Transverse colon (tissue), 4 donors: ENCODE measurements at regions not wholly inside any gene's neighbourhood (a gene's known extent, or its start where the extent isn't known, plus 50 kb on each side); places are given as distances from the start of the nearest gene placed in this dataset.

Source experiments
- DNase-seq: peaks from one replicate; pipeline ENCODE4 v3.0.0-alpha.2; 2019
- H3K27ac ChIP-seq, 4 donors: fragments of 200-600 bp; sonication (generic); 2 replicates each; pipeline ENCODE4 v1.5.1; 2016 to 2018; ENCODE audit warnings: inconsistent platforms in 4 of 4
- H3K27me3 ChIP-seq: fragments of 200-600 bp; sonication (generic); 2 replicates; pipeline ENCODE4 v1.5.1; 2017; ENCODE audit warnings: inconsistent platforms
- H3K36me3 ChIP-seq, 4 donors: fragments of 200-600 bp; sonication (generic); 2 replicates each; pipeline ENCODE4 v1.5.1; 2017 to 2019; ENCODE audit warnings: inconsistent platforms in 4 of 4
- H3K4me1 ChIP-seq, 4 donors: fragments of 200-600 bp; sonication (generic); 2 replicates each; pipeline ENCODE4 v1.5.1; 2017 to 2020; ENCODE audit warnings: inconsistent platforms in 4 of 4
- H3K4me3 ChIP-seq, 4 donors: fragments of 200-600 bp; sonication (generic); 1 replicate in 1 of 4; 2 replicates in 3 of 4; pipeline versions ENCODE4 v1.5.1 to v1.6.1; 2017 to 2019; ENCODE audit warnings: inconsistent platforms in 4 of 4
- H3K9me3 ChIP-seq, 2 donors: fragments of 200-600 bp; sonication (generic); 2 replicates each; pipeline ENCODE4 v1.5.1; 2017 to 2019; ENCODE audit warnings: inconsistent platforms in 2 of 2
- EP300 ChIP-seq: sonication (generic); formaldehyde crosslinking; IDR thresholded peaks from one replicate; pipeline ENCODE4 v1.6.1; 2017; ENCODE audit warnings: antibody characterized with exemption, low read depth
- POLR2A ChIP-seq: fragments of 450-650 bp; IDR thresholded peaks from one replicate; pipeline ENCODE4 v1.6.1; 2016; ENCODE audit warnings: antibody characterized with exemption, mild to moderate bottlenecking, moderate library complexity
- POLR2AphosphoS5 ChIP-seq, 3 donors: sonication (generic); formaldehyde crosslinking; IDR thresholded peaks; one replicate each; pipeline ENCODE4 v1.6.1; 2016; ENCODE audit warnings: antibody characterized with exemption in 3 of 3
- whole genome bisulfite sequencing, 2 donors: methylation state at CpG; one replicate each; pipeline ENCODE4 v1.1.5; 2018; ENCODE audit warnings: low coverage in 1 of 2; 5-methylcytosine and 5-hydroxymethylcytosine counted together
- in situ Hi-C, 4 donors: fragments of 200-750 bp; cut with MboI; loops; one replicate each; pipeline versions ENCODE4 v1.15.0 to v1.15.1; 2017; ENCODE audit warnings: low sequenced_read_pairs in 3 of 4, low pct_ligation_motif_present in 1 of 4, low pct_unique_long_range_greater_than_20kb in 1 of 4
- intact Hi-C: fragments of 100-400 bp; cut with DNase I; formaldehyde crosslinking; loops from one replicate; pipeline ENCODE4 v1.15.1; 2023; ENCODE audit warnings: low total_unique reads
- TF ChIP-seq, protein P1 (sequence below), 5 experiments: fragments of 200-600 bp in 3 of 5; fragments of 450-650 bp in 2 of 5; sonication (generic) in 3 of 5; IDR thresholded peaks; 1 replicate in 2 of 5; 2 replicates in 3 of 5; pipeline ENCODE4 v1.5.1; 2016 to 2017; ENCODE audit warnings: antibody characterized with exemption in 5 of 5, inconsistent platforms in 3 of 5, mild to moderate bottlenecking in 2 of 5, moderate library complexity in 1 of 5

DNA sequence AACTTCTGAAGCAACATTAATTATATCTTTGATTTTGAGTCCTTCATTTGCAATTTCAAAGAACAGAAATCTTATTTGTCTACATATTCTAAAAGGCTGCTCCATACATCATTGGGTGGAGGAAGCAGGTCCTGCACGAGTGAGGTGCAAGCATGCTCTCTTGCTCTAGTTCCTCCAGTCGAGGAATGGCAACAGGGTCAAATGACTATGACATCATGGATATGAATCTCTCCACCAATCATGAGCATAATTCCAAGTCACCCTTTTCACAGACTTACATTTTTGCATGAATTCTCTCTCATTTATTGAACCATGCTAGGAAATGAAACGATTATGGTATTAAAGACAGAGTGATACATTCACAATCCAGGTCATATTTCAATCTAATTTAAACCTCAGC, 608.8 kb upstream of the SOX11 start:
- in situ Hi-C loops, result no loop called here
- TF ChIP-seq POLR2A (no peak), POLR2AphosphoS5 (IDR thresholded peaks at IDR 0.05) (no peak), EP300 (no peak)
- TF ChIP-seq, protein P1, sequence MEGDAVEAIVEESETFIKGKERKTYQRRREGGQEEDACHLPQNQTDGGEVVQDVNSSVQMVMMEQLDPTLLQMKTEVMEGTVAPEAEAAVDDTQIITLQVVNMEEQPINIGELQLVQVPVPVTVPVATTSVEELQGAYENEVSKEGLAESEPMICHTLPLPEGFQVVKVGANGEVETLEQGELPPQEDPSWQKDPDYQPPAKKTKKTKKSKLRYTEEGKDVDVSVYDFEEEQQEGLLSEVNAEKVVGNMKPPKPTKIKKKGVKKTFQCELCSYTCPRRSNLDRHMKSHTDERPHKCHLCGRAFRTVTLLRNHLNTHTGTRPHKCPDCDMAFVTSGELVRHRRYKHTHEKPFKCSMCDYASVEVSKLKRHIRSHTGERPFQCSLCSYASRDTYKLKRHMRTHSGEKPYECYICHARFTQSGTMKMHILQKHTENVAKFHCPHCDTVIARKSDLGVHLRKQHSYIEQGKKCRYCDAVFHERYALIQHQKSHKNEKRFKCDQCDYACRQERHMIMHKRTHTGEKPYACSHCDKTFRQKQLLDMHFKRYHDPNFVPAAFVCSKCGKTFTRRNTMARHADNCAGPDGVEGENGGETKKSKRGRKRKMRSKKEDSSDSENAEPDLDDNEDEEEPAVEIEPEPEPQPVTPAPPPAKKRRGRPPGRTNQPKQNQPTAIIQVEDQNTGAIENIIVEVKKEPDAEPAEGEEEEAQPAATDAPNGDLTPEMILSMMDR (IDR thresholded peaks at IDR 0.05), result no peak
- intact Hi-C loops, result no loop called here
- no peak for DNase-seq
- no peak overlapping the region for H3K4me3 ChIP-seq
- peaks cover 4 to 11% of the 10 kb centered on the region in 2 donors for H3K9me3 ChIP-seq
- 64 to 83% methylated on average over 3 of the region's 3 CpGs for WGBS, 2 donors
- no peaks in the 10 kb centered on the region for H3K27me3 ChIP-seq
- no peaks in the 10 kb centered on the region for H3K36me3 ChIP-seq
- no peaks in the 10 kb centered on the region for H3K4me1 ChIP-seq
- H3K27ac ChIP-seq, result no peak overlapping the region

GRCh38 chr2:5089409-5089808, 602.8 kb upstream of the SOX11 start:
- intact Hi-C loops, result no loop called here
- no peaks in the 10 kb centered on the region for H3K36me3 ChIP-seq
- H3K9me3 ChIP-seq, result no peaks in the 10 kb centered on the region
- no peak for DNase-seq
- no peak overlapping the region for H3K27ac ChIP-seq
- in situ Hi-C loops, result no loop called here
- no peak overlapping the region for H3K4me3 ChIP-seq
- H3K4me1 ChIP-seq, result no peaks in the 10 kb centered on the region
- TF ChIP-seq POLR2AphosphoS5 (IDR thresholded peaks at IDR 0.05) (no peak), EP300 (no peak), POLR2A (no peak)
- TF ChIP-seq, protein P1 (IDR thresholded peaks at IDR 0.05), result no peak
- H3K27me3 ChIP-seq, result no peaks in the 10 kb centered on the region
- 46 to 80% methylated on average over 2 to 5 of the region's 5 CpGs for whole genome bisulfite sequencing, 2 donors

DNA sequence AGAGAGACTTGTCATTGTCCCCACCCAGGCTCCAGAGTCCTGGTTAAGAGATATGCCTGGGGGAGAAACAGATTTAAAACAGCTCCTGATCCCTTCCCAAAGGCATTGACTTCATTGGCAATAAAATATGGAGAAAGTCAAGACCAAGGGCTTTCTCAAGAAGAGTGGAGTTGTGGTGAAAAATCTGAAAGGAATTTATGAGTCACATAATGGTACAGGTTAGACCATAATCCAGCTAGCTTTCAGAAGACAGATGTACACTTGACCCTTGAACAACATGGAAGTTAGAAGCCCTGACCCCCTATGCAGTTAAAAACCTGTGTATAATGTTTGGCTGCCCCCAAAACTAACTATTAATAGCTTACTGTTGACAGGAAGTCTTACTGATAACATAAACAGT, 599.1 kb upstream of the SOX11 start:
- no peak overlapping the region for H3K4me3 ChIP-seq
- DNase-seq, result no peak
- H3K4me1 ChIP-seq, result no peaks in the 10 kb centered on the region
- H3K27ac ChIP-seq, result no peak overlapping the region
- no peaks in the 10 kb centered on the region for H3K27me3 ChIP-seq
- no peaks in the 10 kb centered on the region for H3K36me3 ChIP-seq
- H3K9me3 ChIP-seq, result peaks cover 0 to 5% of the 10 kb centered on the region in 2 donors
- TF ChIP-seq POLR2AphosphoS5 (IDR thresholded peaks at IDR 0.05) (no peak), EP300 (no peak), POLR2A (no peak)
- TF ChIP-seq, protein P1 (IDR thresholded peaks at IDR 0.05), result no peak
- in situ Hi-C loops (no loop called here), intact Hi-C loops (no loop called here)

DNA sequence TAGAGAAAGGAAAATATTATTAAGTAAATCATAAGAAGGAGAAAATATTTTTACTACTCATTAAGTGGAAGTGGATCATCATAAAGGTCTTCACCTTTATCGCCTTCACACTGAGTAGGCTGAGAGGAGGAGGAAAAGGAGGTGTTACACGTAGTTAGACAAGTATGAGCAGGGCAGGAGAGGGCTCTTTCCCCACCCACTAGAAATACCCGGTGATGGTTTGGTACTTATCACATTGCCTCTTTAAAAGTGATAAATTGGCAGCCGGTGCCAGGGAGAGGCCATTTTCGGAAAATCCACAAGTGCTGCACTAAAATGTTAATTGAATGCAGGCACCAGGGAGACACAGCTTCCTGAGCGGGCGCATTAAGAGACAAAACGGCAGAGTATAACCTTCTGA, 598.7 kb upstream of the SOX11 start:
- no peak for DNase-seq
- TF ChIP-seq POLR2A (no peak), POLR2AphosphoS5 (IDR thresholded peaks at IDR 0.05) (no peak), EP300 (no peak)
- TF ChIP-seq, protein P1 (IDR thresholded peaks at IDR 0.05), result no peak
- Histone ChIP-seq H3K4me1 (no peaks in the 10 kb centered on the region), H3K4me3 (no peak overlapping the region), H3K36me3 (no peaks in the 10 kb centered on the region), H3K27me3 (no peaks in the 10 kb centered on the region), H3K27ac (no peak overlapping the region), H3K9me3 (peaks cover 0 to 5% of the 10 kb centered on the region in 2 donors)
- WGBS, 2 donors, result 61 to 83% methylated on average over 1 to 8 of the region's 8 CpGs
- in situ Hi-C loops (no loop called here), intact Hi-C loops (no loop called here)
